ENCODE measurements at regions not wholly inside any gene's neighbourhood (a gene's known extent, or its start where the extent isn't known, plus 50 kb on each side); places are given as distances from the start of the nearest gene placed in this dataset.

DNA sequence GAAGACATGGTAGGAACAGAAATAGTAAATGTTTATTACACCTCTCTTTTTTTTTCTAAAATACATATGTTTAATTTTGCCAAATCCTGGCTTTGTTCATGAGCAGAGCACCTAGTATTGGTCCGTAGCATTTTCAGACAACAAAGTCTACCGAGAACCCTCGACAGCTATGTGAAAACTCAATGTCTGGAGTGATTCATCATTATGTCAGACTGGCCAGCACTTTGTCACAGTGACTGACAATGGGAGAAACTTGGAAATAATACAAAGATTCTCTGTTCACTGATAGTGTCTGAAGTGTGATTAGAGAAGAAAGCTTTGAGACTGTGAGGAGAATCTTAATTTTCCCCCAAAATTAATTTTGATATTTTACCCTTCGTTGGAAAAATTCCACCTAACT lies 143.0 kb downstream of the HNMT start:
- Histone ChIP-seq H3K36me3 (ENCODE audit: insufficient read depth, low read depth, low read length) (no peaks in the 10 kb centered on the region), H3K27me3 (ENCODE audit: insufficient read depth, low read length) (no peaks in the 10 kb centered on the region), H3K9ac (ENCODE audit: low read depth, low read length) (no peak overlapping the region), H3K27ac (ENCODE audit: low read length) (no peak overlapping the region), H3K4me3 (ENCODE audit: low read length) (no peak overlapping the region), H3K9me3 (ENCODE audit: insufficient read depth, low read depth, low read length) (no peaks in the 10 kb centered on the region), H3K4me1 (ENCODE audit: insufficient read depth, low read length) (no peaks in the 10 kb centered on the region)

- Histone ChIP-seq H3K27ac (ENCODE audit: low read length) (no peak overlapping the region), H3K9me3 (ENCODE audit: insufficient read depth, low read depth, low read length) (no peaks in the 10 kb centered on the region; the same call in 1 of the 2 replicates), H3K4me1 (ENCODE audit: insufficient read depth, low read length) (no peaks in the 10 kb centered on the region), H3K36me3 (ENCODE audit: insufficient read depth, low read depth, low read length) (no peaks in the 10 kb centered on the region), H3K4me3 (ENCODE audit: low read length) (no peak overlapping the region), H3K9ac (ENCODE audit: low read depth, low read length) (no peak overlapping the region), H3K27me3 (ENCODE audit: insufficient read depth, low read length) (no peaks in the 10 kb centered on the region)
These were observed 146.3 kb downstream of the HNMT start for GRCh38 chr2:138110453-138111083.

GRCh38 chr2:138112536-138112935 lies 148.3 kb downstream of the HNMT start:
- Histone ChIP-seq H3K4me1 (ENCODE audit: insufficient read depth, low read length) (no peaks in the 10 kb centered on the region), H3K27ac (ENCODE audit: low read length) (no peak overlapping the region), H3K4me3 (ENCODE audit: low read length) (no peak overlapping the region), H3K9me3 (ENCODE audit: insufficient read depth, low read depth, low read length) (no peaks in the 10 kb centered on the region; the same call in 1 of the 2 replicates), H3K27me3 (ENCODE audit: insufficient read depth, low read length) (no peaks in the 10 kb centered on the region), H3K36me3 (ENCODE audit: insufficient read depth, low read depth, low read length) (no peaks in the 10 kb centered on the region), H3K9ac (ENCODE audit: low read depth, low read length) (no peak overlapping the region)

GRCh38 chr2:138113871-138114525 lies 149.7 kb downstream of the HNMT start:
- H3K4me3 ChIP-seq (ENCODE audit: low read length): no peak overlapping the region
- H3K9ac ChIP-seq (ENCODE audit: low read depth, low read length): no peak overlapping the region
- no peaks in the 10 kb centered on the region for H3K36me3 ChIP-seq (ENCODE audit: insufficient read depth, low read depth, low read length)
- H3K4me1 ChIP-seq (ENCODE audit: insufficient read depth, low read length): no peaks in the 10 kb centered on the region
- H3K9me3 ChIP-seq (ENCODE audit: insufficient read depth, low read depth, low read length): no peaks in the 10 kb centered on the region; the same call in 1 of the 2 replicates
- H3K27me3 ChIP-seq (ENCODE audit: insufficient read depth, low read length): no peaks in the 10 kb centered on the region
- H3K27ac ChIP-seq (ENCODE audit: low read length): no peak overlapping the region

- Histone ChIP-seq H3K27me3 (ENCODE audit: insufficient read depth, low read length) (no peaks in the 10 kb centered on the region), H3K9me3 (ENCODE audit: insufficient read depth, low read depth, low read length) (no peaks in the 10 kb centered on the region; the same call in 1 of the 2 replicates), H3K4me1 (ENCODE audit: insufficient read depth, low read length) (no peaks in the 10 kb centered on the region), H3K9ac (ENCODE audit: low read depth, low read length) (no peak overlapping the region), H3K27ac (ENCODE audit: low read length) (no peak overlapping the region), H3K4me3 (ENCODE audit: low read length) (no peak overlapping the region), H3K36me3 (ENCODE audit: insufficient read depth, low read depth, low read length) (no peaks in the 10 kb centered on the region)
These were observed 151.4 kb downstream of the HNMT start for GRCh38 chr2:138115666-138116065.

GRCh38 chr2:138116456-138116855 lies 152.2 kb downstream of the HNMT start:
- H3K36me3 ChIP-seq (ENCODE audit: insufficient read depth, low read depth, low read length): no peaks in the 10 kb centered on the region
- H3K4me1 ChIP-seq (ENCODE audit: insufficient read depth, low read length): no peaks in the 10 kb centered on the region

DNA sequence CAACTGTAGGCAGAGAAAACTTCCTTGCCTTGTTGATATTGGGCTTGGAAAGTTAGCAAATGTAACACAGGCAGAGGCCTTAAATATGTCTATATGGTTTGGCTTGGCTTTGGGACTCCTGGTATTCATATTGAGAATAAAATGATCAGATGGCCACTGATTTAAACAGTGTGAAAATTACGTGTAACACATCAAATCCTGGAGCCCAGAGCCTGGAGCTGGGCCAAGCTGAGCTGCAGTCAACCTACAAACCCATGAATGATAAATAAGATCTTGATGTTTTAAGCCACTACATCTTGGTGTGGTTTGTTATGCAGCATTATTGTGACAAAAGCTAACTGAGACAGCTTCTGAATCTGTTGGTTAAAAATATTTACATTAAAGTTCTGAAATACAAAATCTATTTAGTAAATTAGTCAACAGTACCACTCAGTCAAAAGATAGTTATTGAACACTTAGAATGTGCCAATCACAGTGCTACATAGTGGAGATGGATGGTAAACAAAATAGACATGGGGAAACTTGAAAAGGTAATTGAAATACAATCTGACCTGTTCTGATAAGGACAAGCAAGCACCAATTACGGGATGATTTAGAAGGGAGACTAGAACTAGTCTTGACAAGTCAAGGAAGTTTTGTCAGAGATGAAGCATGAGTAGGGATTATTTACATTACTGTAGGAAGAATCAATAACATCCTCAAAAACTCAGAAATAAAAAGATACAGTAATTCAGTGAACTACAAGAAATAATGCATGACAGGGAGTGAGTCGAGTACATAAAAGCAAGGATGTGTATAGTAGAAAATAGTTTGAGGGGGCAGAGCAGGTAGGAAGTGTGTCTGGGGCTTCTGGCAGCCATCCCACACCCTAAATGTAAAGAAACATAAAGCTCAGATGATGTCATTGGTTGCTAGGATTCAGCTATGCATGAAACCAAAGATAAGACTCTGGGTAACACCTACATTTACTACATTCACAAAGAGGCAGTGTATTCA lies 157.7 kb downstream of the HNMT start:
- Histone ChIP-seq H3K36me3 (ENCODE audit: insufficient read depth, low read depth, low read length) (no peaks in the 10 kb centered on the region), H3K9ac (ENCODE audit: low read depth, low read length) (no peak overlapping the region), H3K27me3 (ENCODE audit: insufficient read depth, low read length) (no peaks in the 10 kb centered on the region), H3K27ac (ENCODE audit: low read length) (no peak overlapping the region), H3K9me3 (ENCODE audit: insufficient read depth, low read depth, low read length) (no peaks in the 10 kb centered on the region), H3K4me1 (ENCODE audit: insufficient read depth, low read length) (peaks cover 19% of the 10 kb centered on the region), H3K4me3 (ENCODE audit: low read length) (no peak overlapping the region)

More at GRCh38 chr2:138116456-138116855, 152.2 kb downstream of the HNMT start:
- H3K27me3 ChIP-seq (ENCODE audit: insufficient read depth, low read length): no peaks in the 10 kb centered on the region
- H3K9me3 ChIP-seq (ENCODE audit: insufficient read depth, low read depth, low read length): no peaks in the 10 kb centered on the region; the same call in 1 of the 2 replicates
- no peak overlapping the region for H3K4me3 ChIP-seq (ENCODE audit: low read length)
- H3K9ac ChIP-seq (ENCODE audit: low read depth, low read length): no peak overlapping the region
- no peak overlapping the region for H3K27ac ChIP-seq (ENCODE audit: low read length)

GRCh38 chr2:138122891-138123290 lies 158.6 kb downstream of the HNMT start:
- H3K36me3 ChIP-seq (ENCODE audit: insufficient read depth, low read depth, low read length): no peaks in the 10 kb centered on the region
- H3K9me3 ChIP-seq (ENCODE audit: insufficient read depth, low read depth, low read length): no peaks in the 10 kb centered on the region
- peaks cover 19% of the 10 kb centered on the region for H3K4me1 ChIP-seq (ENCODE audit: insufficient read depth, low read length)
- no peak overlapping the region for H3K9ac ChIP-seq (ENCODE audit: low read depth, low read length)
- H3K4me3 ChIP-seq (ENCODE audit: low read length): no peak overlapping the region
- no peaks in the 10 kb centered on the region for H3K27me3 ChIP-seq (ENCODE audit: insufficient read depth, low read length)
- H3K27ac ChIP-seq (ENCODE audit: low read length): no peak overlapping the region

DNA sequence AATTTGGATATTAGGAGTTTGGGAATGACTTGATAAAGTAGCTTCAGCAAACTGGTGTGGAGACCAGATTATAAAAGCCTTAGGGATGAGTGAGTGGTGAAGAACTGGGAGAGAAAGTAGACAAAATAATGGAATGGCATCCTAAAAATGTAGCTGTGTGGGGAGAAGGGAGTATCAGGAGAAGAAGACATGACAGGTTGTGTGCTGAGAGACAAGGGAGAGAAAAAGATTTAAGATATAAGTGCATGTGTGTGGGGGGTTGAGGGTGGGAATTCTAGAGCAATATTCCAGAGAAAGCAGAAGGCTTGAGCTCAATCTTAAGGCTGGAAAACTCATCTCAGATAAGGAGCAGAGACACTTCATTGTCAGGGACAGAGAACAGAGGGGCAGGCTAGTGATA lies 159.5 kb downstream of the HNMT start:
- Histone ChIP-seq H3K36me3 (ENCODE audit: insufficient read depth, low read depth, low read length) (no peaks in the 10 kb centered on the region), H3K9me3 (ENCODE audit: insufficient read depth, low read depth, low read length) (no peaks in the 10 kb centered on the region), H3K27ac (ENCODE audit: low read length) (no peak overlapping the region), H3K4me3 (ENCODE audit: low read length) (no peak overlapping the region), H3K4me1 (ENCODE audit: insufficient read depth, low read length) (peaks cover 19% of the 10 kb centered on the region), H3K9ac (ENCODE audit: low read depth, low read length) (no peak overlapping the region), H3K27me3 (ENCODE audit: insufficient read depth, low read length) (no peaks in the 10 kb centered on the region)

GRCh38 chr2:138124521-138124920 lies 160.2 kb downstream of the HNMT start:
- Histone ChIP-seq H3K9ac (ENCODE audit: low read depth, low read length) (no peak overlapping the region), H3K27me3 (ENCODE audit: insufficient read depth, low read length) (no peaks in the 10 kb centered on the region), H3K36me3 (ENCODE audit: insufficient read depth, low read depth, low read length) (no peaks in the 10 kb centered on the region), H3K9me3 (ENCODE audit: insufficient read depth, low read depth, low read length) (no peaks in the 10 kb centered on the region), H3K4me1 (ENCODE audit: insufficient read depth, low read length) (peaks cover 19% of the 10 kb centered on the region), H3K4me3 (ENCODE audit: low read length) (no peak overlapping the region), H3K27ac (ENCODE audit: low read length) (no peak overlapping the region)

DNA sequence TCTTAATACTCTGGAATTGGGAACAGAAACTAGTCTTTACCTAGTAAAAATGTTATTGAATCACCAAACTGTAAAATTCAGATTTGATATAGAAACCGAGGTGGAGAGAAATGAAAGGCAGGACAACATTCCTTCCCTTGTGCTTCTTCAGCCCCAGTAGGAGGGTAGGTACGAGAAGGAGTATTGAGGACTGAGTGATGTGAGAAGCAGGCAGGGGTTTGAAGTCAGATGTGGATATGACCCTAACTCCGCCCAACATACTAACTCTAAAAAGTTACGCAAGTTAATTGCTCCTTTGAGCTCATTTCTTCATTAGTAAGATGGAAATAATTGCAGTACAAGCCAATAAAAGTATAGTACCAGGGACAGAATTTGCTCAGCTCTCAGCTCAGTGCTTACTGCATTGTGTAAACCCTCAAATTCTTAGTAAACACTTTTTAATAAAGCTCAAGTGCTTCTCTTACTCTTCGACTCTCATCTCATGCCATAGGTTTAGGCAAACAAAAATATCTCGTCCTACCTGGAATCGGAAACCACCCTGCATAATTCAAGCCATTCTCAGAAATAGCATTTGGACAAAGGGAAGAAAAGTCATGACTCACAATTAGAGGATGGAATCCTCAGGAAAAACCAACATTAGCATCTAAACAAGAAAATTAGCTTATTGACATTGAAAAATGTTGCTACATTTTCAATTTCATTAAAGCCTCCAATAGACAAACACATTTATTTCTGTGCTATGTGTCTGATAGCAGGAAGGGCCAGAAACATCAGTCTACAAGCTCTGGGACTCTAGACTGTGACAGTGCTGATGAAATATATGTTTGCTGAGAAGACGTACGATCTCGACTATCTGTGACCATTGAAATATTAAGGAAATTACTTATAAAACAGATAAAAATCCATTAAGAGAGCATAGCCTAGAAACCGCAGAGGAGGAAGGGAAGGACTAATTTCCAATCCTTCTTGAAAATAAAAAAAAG lies 161.3 kb downstream of the HNMT start:
- H3K4me1 ChIP-seq (ENCODE audit: insufficient read depth, low read length): peaks cover 19% of the 10 kb centered on the region
- no peaks in the 10 kb centered on the region for H3K9me3 ChIP-seq (ENCODE audit: insufficient read depth, low read depth, low read length)
- no peak overlapping the region for H3K4me3 ChIP-seq (ENCODE audit: low read length)
- no peak overlapping the region for H3K27ac ChIP-seq (ENCODE audit: low read length)
- H3K27me3 ChIP-seq (ENCODE audit: insufficient read depth, low read length): no peaks in the 10 kb centered on the region
- H3K9ac ChIP-seq (ENCODE audit: low read depth, low read length): no peak overlapping the region
- H3K36me3 ChIP-seq (ENCODE audit: insufficient read depth, low read depth, low read length): no peaks in the 10 kb centered on the region
